HG02798 (cell line): ENCODE measurements at regions not wholly inside any gene's neighbourhood (a gene's known extent, or its start where the extent isn't known, plus 50 kb on each side); places are given as distances from the start of the nearest gene placed in this dataset.
"Not testable (repeated sequence)": the region's sequence is repeated elsewhere in the genome, so short reads cannot be mapped to it uniquely, and the experiment has no call there.

Source experiments
- ATAC-seq: cut with Tn5 transposase; IDR thresholded peaks from one replicate; pipeline ENCODE4 v1.9.1; 2021; ENCODE audit warnings: mild to moderate bottlenecking; ENCODE audit not compliant: unreplicated experiment, poor library complexity

- no peak for ATAC-seq
Observed at GRCh38 chr13:78540058-78540457, 63.3 kb downstream of the POU4F1 start.

GRCh38 chr13:78526044-78526443 is 77.3 kb downstream of the POU4F1 start:
- ATAC-seq, result not testable (repeated sequence)

GRCh38 chr13:78524936-78525335 is 78.4 kb downstream of the POU4F1 start:
- no peak for ATAC-seq

- ATAC-seq, result no peak
Observed at GRCh38 chr13:78521091-78521490, 82.3 kb downstream of the POU4F1 start.

GRCh38 chr13:78520425-78520824 is 82.9 kb downstream of the POU4F1 start:
- no peak for ATAC-seq

GRCh38 chr13:78518482-78518881 is 84.9 kb downstream of the POU4F1 start:
- ATAC-seq, result not testable (repeated sequence)

- ATAC-seq, result no peak
Observed at GRCh38 chr13:78499802-78500201, 103.5 kb downstream of the POU4F1 start.

GRCh38 chr13:78497702-78498355 is 105.5 kb downstream of the POU4F1 start:
- ATAC-seq, result no peak

GRCh38 chr13:78491978-78492377 is 111.4 kb downstream of the POU4F1 start:
- no peak for ATAC-seq

GRCh38 chr13:78490225-78490624 is 113.1 kb downstream of the POU4F1 start:
- not testable (repeated sequence) for ATAC-seq

GRCh38 chr13:78487707-78488106 is 115.6 kb downstream of the POU4F1 start:
- no peak for ATAC-seq

- ATAC-seq, result no peak
Observed at GRCh38 chr13:78485803-78486202, 117.5 kb downstream of the POU4F1 start.

GRCh38 chr13:78478183-78478582 is 125.2 kb downstream of the POU4F1 start:
- no peak for ATAC-seq

- peak; percentile 43 for ATAC-seq
Observed at GRCh38 chr13:78476910-78477309, 126.4 kb downstream of the POU4F1 start.

GRCh38 chr13:78468621-78469020 is 134.7 kb downstream of the POU4F1 start:
- ATAC-seq, result no peak

GRCh38 chr13:78465250-78465649 is 138.1 kb downstream of the POU4F1 start:
- no peak for ATAC-seq

- no peak for ATAC-seq
Observed at GRCh38 chr13:78460176-78460575, 143.2 kb downstream of the POU4F1 start.

GRCh38 chr13:78443839-78444238 is 159.5 kb downstream of the POU4F1 start:
- ATAC-seq, result no peak

- no peak for ATAC-seq
Observed at GRCh38 chr13:78437781-78438180, 165.6 kb downstream of the POU4F1 start.

- ATAC-seq, result no peak
Observed at GRCh38 chr13:78436311-78436710, 167.0 kb downstream of the POU4F1 start.

- no peak for ATAC-seq
Observed at GRCh38 chr13:78431328-78431727, 172.0 kb downstream of the POU4F1 start.

- ATAC-seq, result no peak
Observed at GRCh38 chr13:78430811-78431210, 172.5 kb downstream of the POU4F1 start.
